Mucosa of descending colon (tissue), 3 donors: ENCODE measurements at regions not wholly inside any gene's neighbourhood (a gene's known extent, or its start where the extent isn't known, plus 50 kb on each side); places are given as distances from the start of the nearest gene placed in this dataset.

Experiments used
- ATAC-seq: fragments of 200-7000 bp; cut with Tn5 transposase; one replicate; pipeline ENCODE4 v1.9.1; 2020; ENCODE audit warnings: mild to moderate bottlenecking, moderate library complexity
- DNase-seq, 3 donors: peaks; one replicate each; pipeline ENCODE4 v3.0.0-alpha.2; 2020
- H3K36me3 ChIP-seq: fragments of 200-600 bp; one replicate; pipeline ENCODE4 v1.8.0; 2021; ENCODE audit warnings: low read depth, mild to moderate bottlenecking
- H3K4me1 ChIP-seq: fragments of 200-600 bp; one replicate; pipeline ENCODE4 v1.8.0; 2021; ENCODE audit warnings: low read depth, mild to moderate bottlenecking
- H3K4me3 ChIP-seq: fragments of 200-600 bp; one replicate; pipeline ENCODE4 v1.8.0; 2021; ENCODE audit warnings: mild to moderate bottlenecking
- H3K9me3 ChIP-seq: fragments of 200-600 bp; one replicate; pipeline ENCODE4 v1.8.0; 2021; ENCODE audit warnings: mild to moderate bottlenecking
- CTCF ChIP-seq: fragments of 200-600 bp; IDR thresholded peaks from one replicate; pipeline ENCODE4 v1.8.0; 2022; ENCODE audit warnings: antibody characterized with exemption, mild to moderate bottlenecking
- intact Hi-C, 2 donors: fragments of 100-400 bp; cut with DNase I in 1 of 2; cut with micrococcal nuclease in 1 of 2; formaldehyde crosslinking; loops; one replicate each; pipeline versions ENCODE4 v1.11.0 to v1.11.1; 2022; cut with DNase I, micrococcal nuclease
- donor health status: DM: no; HTN: no; CAD: no; lungs with moderate emphysema.
- donor health status: DM: no; HTN: no; CAD: no.
- donor health status: DM: no; HTN: yes; CAD: no.

GRCh38 chr4:170777663-170778062, 687.9 kb upstream of the AADAT start:
- H3K4me1 ChIP-seq, result no peaks in the 10 kb centered on the region
- H3K9me3 ChIP-seq, result no peaks in the 10 kb centered on the region
- H3K36me3 ChIP-seq, result no peaks in the 10 kb centered on the region
- H3K4me3 ChIP-seq, result no peak overlapping the region
- intact Hi-C loops, result no loop called here
- no peak for ATAC-seq
- no peak for TF ChIP-seq CTCF
- no peak for DNase-seq

- intact Hi-C loops, result no loop called here
- ATAC-seq, result no peak
- Histone ChIP-seq H3K9me3 (no peaks in the 10 kb centered on the region), H3K4me1 (no peaks in the 10 kb centered on the region), H3K4me3 (no peak overlapping the region), H3K36me3 (no peaks in the 10 kb centered on the region)
- DNase-seq, result no peak
- TF ChIP-seq CTCF, result no peak
Measured at GRCh38 chr4:170776983-170777382, 687.2 kb upstream of the AADAT start.

GRCh38 chr4:170775851-170776250, 686.1 kb upstream of the AADAT start:
- no peak for ATAC-seq

GRCh38 chr4:170773709-170774273, 684.0 kb upstream of the AADAT start:
- TF ChIP-seq CTCF, result no peak
- Histone ChIP-seq H3K4me1 (no peaks in the 10 kb centered on the region), H3K36me3 (no peaks in the 10 kb centered on the region), H3K4me3 (no peak overlapping the region), H3K9me3 (no peaks in the 10 kb centered on the region)
- intact Hi-C loops, result no loop called here
- DNase-seq (no peak), ATAC-seq (no peak)

More at GRCh38 chr4:170775851-170776250, 686.1 kb upstream of the AADAT start:
- no peaks in the 10 kb centered on the region for H3K4me1 ChIP-seq
- intact Hi-C loops, result no loop called here
- H3K9me3 ChIP-seq, result no peaks in the 10 kb centered on the region
- no peak for TF ChIP-seq CTCF
- DNase-seq, result no peak
- H3K36me3 ChIP-seq, result no peaks in the 10 kb centered on the region
- H3K4me3 ChIP-seq, result no peak overlapping the region

GRCh38 chr4:170772429-170772828, 682.7 kb upstream of the AADAT start:
- no peak for ATAC-seq
- DNase-seq, result no peak
- no peaks in the 10 kb centered on the region for H3K4me1 ChIP-seq
- no peaks in the 10 kb centered on the region for H3K36me3 ChIP-seq
- TF ChIP-seq CTCF, result no peak
- H3K9me3 ChIP-seq, result no peaks in the 10 kb centered on the region
- no peak overlapping the region for H3K4me3 ChIP-seq
- intact Hi-C loops, result no loop called here

- DNase-seq (no peak), ATAC-seq (no peak)
- Histone ChIP-seq H3K36me3 (no peaks in the 10 kb centered on the region), H3K4me1 (no peaks in the 10 kb centered on the region), H3K4me3 (no peak overlapping the region), H3K9me3 (no peaks in the 10 kb centered on the region)
- intact Hi-C loops, result no loop called here
- no peak for TF ChIP-seq CTCF
Measured at GRCh38 chr4:170770664-170771063, 680.9 kb upstream of the AADAT start.
